Rectal smooth muscle tissue (tissue), 1 donor: ENCODE measurements at regions not wholly inside any gene's neighbourhood (a gene's known extent, or its start where the extent isn't known, plus 50 kb on each side); places are given as distances from the start of the nearest gene placed in this dataset.
"Not testable (repeated sequence)": the region's sequence is repeated elsewhere in the genome, so short reads cannot be mapped to it uniquely, and the experiment has no call there.

Experiments
- H3K27ac ChIP-seq: one replicate; pipeline ENCODE4 v1.7.0; 2013; ENCODE audit warnings: low read depth, low read length, inconsistent platforms
- H3K27me3 ChIP-seq: one replicate; pipeline ENCODE4 v1.7.0; 2013; ENCODE audit warnings: low read length; ENCODE audit not compliant: control insufficient read depth, insufficient read depth
- H3K36me3 ChIP-seq: one replicate; pipeline ENCODE4 v1.7.0; 2013; ENCODE audit warnings: low read length; ENCODE audit not compliant: control insufficient read depth, insufficient read depth
- H3K4me1 ChIP-seq: one replicate; pipeline ENCODE4 v1.7.0; 2013; ENCODE audit warnings: low read length; ENCODE audit not compliant: control insufficient read depth, insufficient read depth
- H3K4me3 ChIP-seq: one replicate; pipeline ENCODE4 v1.7.0; 2013; ENCODE audit warnings: low read length
- H3K9ac ChIP-seq: one replicate; pipeline ENCODE4 v1.7.0; 2013; ENCODE audit warnings: low read length

DNA sequence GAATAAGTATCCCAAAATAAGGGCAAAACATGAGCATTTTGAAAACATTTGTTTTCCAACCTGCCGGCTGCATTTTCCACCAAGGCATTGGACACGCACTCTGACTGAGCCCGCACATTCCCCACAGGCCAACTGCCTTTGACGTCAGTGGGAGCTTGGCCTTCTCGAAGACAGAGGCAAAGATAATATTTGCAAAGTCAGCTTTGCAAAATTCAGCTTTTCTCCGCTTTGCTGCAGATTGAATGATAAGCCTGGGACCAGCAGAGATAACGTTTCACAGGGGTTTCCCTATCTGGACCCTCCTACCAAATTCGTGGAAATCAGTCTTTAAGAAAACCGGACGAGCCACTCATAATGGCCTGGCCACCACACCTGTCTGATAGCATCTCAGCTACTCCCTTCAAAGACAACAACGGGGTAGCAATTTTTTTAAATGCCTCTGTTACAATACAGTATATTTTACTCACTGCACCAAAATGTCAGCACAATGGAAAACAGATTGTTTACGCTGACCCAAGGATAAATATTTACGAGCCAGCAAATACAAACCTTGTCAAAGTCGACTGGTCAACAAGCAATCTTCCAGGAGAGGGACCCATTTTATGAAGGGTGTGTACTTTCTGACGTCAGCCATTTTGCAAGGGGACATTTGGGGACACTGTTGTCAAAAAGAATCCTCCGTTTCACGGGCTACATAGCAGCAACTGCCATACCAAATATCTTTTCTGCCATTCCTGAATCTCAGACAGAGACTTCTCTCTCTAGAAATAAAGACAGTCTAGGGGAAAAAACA lies 100.5 kb downstream of the TFAP2A start:
- H3K36me3 ChIP-seq: no peaks in the 10 kb centered on the region
- no peaks in the 10 kb centered on the region for H3K27me3 ChIP-seq
- H3K9ac ChIP-seq: no peak overlapping the region
- peaks cover 4% of the 10 kb centered on the region for H3K4me1 ChIP-seq
- H3K27ac ChIP-seq: no peak overlapping the region
- H3K4me3 ChIP-seq: no peak overlapping the region

- H3K4me1 ChIP-seq: peaks cover 4% of the 10 kb centered on the region
- no peak overlapping the region for H3K9ac ChIP-seq
- no peaks in the 10 kb centered on the region for H3K36me3 ChIP-seq
- no peaks in the 10 kb centered on the region for H3K27me3 ChIP-seq
- no peak overlapping the region for H3K4me3 ChIP-seq
- H3K27ac ChIP-seq: no peak overlapping the region
Observed at GRCh38 chr6:10313799-10314162, 101.1 kb downstream of the TFAP2A start.

GRCh38 chr6:10312445-10312844 lies 102.4 kb downstream of the TFAP2A start:
- H3K27me3 ChIP-seq: no peaks in the 10 kb centered on the region
- H3K4me3 ChIP-seq: no peak overlapping the region
- no peak overlapping the region for H3K9ac ChIP-seq
- H3K27ac ChIP-seq: no peak overlapping the region
- H3K4me1 ChIP-seq: peaks cover 4% of the 10 kb centered on the region
- no peaks in the 10 kb centered on the region for H3K36me3 ChIP-seq

DNA sequence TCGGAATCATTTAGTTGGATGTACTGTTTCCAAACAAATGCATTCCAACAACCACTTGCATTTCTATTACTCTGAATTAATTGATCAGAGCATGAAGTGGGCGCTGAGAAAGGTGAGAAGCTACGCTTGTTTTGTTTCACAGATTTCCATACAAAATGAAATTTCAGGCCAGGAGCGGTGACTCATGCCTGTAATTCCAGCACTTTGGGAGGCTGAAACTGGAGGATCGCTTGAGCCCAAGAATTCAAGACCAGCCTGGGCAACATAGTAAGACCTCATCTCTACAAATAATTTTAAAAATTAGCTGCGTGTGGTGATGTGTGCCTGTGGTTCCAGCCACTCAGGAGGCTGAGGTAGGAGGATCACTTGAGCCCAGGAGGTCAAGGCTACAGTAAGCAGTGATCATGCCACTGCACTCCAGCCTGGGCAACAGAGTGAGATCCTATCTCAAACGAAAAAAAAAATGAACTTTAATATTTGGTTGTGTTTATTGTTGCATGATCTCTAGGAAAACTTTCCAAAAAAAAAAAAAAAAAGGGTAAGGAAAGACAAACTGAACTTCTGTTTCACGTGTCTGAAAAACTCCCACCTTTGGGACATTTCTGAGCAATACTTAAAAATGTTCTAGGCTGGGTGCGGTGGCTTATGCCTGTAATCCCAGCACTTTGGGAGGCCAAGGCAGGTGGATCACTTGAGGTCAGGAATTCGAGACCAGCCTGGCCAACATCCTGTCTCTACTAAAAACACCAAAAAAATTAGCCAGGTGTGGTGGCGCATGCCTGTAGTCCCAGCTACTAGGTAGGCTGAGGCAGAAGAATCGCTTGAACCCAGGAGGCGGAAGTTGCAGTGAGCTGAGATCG lies 103.1 kb downstream of the TFAP2A start:
- not testable (repeated sequence) for H3K27me3 ChIP-seq, H3K9ac ChIP-seq, H3K36me3 ChIP-seq

GRCh38 chr6:10310826-10311225 lies 104.0 kb downstream of the TFAP2A start:
- Histone ChIP-seq H3K4me3 (no peak overlapping the region), H3K4me1 (no peaks in the 10 kb centered on the region), H3K27me3 (no peaks in the 10 kb centered on the region), H3K9ac (no peak overlapping the region), H3K36me3 (no peaks in the 10 kb centered on the region), H3K27ac (no peak overlapping the region)

More for the DNA sequence above, 103.1 kb downstream of the TFAP2A start:
- not testable (repeated sequence) for H3K4me1 ChIP-seq, H3K27ac ChIP-seq, H3K4me3 ChIP-seq

GRCh38 chr6:10310330-10310653 lies 104.6 kb downstream of the TFAP2A start:
- Histone ChIP-seq H3K27me3 (no peaks in the 10 kb centered on the region), H3K9ac (no peak overlapping the region), H3K4me3 (no peak overlapping the region), H3K4me1 (no peaks in the 10 kb centered on the region), H3K36me3 (no peaks in the 10 kb centered on the region), H3K27ac (no peak overlapping the region)

DNA sequence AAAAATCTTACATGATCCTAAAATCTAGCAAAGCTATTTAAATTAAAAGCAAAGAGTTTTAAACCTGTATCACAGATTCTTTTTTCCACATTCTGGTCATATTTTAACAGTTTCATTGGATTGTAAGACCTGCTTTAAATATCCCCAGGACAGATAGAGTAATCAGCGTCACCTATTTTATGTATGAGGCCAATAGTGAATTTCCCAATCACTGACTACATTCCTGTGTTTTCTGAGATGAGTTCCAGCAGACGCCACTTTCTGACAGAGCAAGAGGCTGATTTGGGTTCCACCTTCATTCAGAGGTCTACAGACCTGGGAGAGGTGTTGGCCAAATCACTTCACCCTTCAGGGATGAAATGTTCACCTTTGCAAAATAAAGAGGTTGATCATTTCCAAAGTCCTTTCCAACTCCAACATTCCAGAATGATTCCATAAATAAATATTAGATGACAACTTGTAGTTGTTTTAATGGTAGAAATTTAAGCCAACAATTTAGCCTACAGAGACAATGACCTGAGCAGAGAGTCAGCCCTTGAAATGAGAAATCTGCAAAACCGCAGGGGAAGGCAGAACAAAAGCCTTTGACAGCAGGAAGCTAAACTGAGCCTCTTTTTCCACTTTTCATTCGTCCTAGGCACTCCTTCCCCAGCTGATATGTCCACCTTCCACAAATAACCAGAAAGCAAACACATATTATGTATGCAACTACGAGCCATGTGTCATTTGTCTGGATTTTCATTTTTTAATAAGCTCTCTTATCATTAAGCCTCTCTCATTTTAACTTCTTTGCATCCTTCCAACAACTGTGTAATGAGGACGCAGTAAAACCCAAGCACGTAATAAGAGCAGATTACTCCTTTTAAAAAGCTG lies 105.2 kb downstream of the TFAP2A start:
- no peak overlapping the region for H3K27ac ChIP-seq
- H3K36me3 ChIP-seq: no peaks in the 10 kb centered on the region
- no peak overlapping the region for H3K4me3 ChIP-seq
- no peak overlapping the region for H3K9ac ChIP-seq
- no peaks in the 10 kb centered on the region for H3K27me3 ChIP-seq
- H3K4me1 ChIP-seq: no peaks in the 10 kb centered on the region

DNA sequence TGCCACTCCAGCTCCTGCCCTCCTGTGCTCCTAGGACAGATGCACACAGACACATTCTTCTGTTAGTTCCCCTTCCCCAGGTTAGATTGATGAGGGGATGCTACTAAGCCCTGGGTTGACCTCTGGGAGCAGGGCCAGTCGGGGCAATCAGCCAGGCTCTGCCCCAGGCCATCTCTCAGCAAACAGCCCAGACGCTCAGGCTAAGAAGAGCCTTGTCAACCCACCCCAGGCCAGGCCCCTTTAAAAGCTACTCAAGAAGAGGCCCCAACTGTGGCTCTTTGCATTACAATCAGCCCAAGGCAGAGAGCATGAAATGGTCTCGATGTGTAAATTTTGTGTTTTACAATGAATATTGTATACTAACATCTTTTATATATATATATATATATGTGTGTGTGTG lies 107.4 kb downstream of the TFAP2A start:
- no peak overlapping the region for H3K27ac ChIP-seq
- no peaks in the 10 kb centered on the region for H3K36me3 ChIP-seq
- no peak overlapping the region for H3K9ac ChIP-seq
- no peak overlapping the region for H3K4me3 ChIP-seq
- no peaks in the 10 kb centered on the region for H3K4me1 ChIP-seq
- no peaks in the 10 kb centered on the region for H3K27me3 ChIP-seq

DNA sequence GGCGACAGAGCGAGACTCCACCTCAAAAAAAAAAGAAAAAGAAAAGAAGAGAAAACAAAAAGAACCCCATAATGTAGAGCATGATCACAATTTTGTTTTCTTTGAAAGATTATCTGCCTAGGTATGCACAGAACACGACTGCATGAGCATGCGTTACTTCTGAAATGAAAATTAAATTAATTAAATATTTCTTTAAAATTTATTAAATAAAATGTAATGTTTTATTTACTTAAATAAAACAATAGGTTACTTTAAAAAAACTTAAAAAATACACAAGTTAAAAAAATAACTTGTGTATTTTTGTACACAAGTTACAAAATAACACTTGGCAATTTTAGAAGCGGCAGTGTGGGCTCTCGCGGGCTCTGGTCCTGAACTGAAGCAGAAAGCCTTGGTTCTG lies 107.8 kb downstream of the TFAP2A start:
- H3K27ac ChIP-seq: no peak overlapping the region
- no peaks in the 10 kb centered on the region for H3K27me3 ChIP-seq
- no peak overlapping the region for H3K9ac ChIP-seq
- no peaks in the 10 kb centered on the region for H3K36me3 ChIP-seq
- no peak overlapping the region for H3K4me3 ChIP-seq
- H3K4me1 ChIP-seq: no peaks in the 10 kb centered on the region

GRCh38 chr6:10305790-10306415 lies 109.0 kb downstream of the TFAP2A start:
- H3K9ac ChIP-seq: no peak overlapping the region
- H3K4me1 ChIP-seq: no peaks in the 10 kb centered on the region
- H3K4me3 ChIP-seq: no peak overlapping the region
- no peaks in the 10 kb centered on the region for H3K36me3 ChIP-seq
- no peak overlapping the region for H3K27ac ChIP-seq
- H3K27me3 ChIP-seq: no peaks in the 10 kb centered on the region

DNA sequence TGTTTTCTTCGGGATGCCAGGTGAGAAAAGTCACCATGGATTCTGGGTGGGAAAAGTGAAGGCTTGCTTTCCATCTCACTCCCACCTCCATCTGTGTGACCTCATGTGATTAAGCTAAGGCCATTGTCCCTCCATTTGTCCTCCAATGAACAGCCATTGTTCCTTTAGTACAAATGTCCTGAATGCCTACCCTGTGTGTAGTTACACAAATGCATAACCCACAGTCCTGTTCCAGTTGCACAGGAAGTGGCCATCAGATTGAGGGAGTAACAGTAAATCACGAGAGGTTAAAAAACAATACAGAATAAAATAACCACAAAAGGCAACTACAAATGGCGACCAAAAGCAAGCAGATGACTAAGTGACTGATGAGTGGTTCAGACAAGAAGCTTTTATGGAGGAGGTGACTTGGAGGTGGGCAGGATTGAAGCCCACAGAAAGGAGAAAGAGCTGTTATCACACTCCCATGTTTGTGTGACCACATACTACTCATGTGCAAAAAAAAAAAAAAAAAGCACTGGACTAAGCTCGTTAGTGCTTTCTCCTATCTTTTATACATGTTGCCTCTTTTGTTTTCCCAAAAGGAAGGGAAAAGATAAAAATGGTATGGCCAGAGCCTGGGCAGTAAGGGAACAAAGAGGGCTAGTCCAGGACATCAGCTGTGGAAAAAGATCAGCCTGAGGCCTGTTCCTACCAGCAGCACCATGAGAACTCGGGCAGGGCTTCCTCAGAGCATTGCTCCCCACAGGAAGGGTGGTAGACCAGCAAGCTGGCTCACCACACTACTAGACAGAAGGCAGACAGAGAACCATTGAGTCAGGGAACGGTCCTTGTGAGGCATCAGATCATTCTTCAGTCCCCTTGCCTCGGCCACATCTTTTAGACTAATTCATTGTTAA lies 111.0 kb downstream of the TFAP2A start:
- Histone ChIP-seq H3K27ac (no peak overlapping the region), H3K27me3 (no peaks in the 10 kb centered on the region), H3K9ac (no peak overlapping the region), H3K4me3 (no peak overlapping the region), H3K36me3 (no peaks in the 10 kb centered on the region), H3K4me1 (no peaks in the 10 kb centered on the region)
